ENCODE measurements at regions not wholly inside any gene's neighbourhood (a gene's known extent, or its start where the extent isn't known, plus 50 kb on each side); places are given as distances from the start of the nearest gene placed in this dataset.

- H3K4me2 ChIP-seq = no peak overlapping the region
- TF ChIP-seq CHD2 (IDR thresholded peaks at IDR 0.05; ENCODE audit: low read length, partially characterized antibody) (no peak), FOXM1 (IDR thresholded peaks at IDR 0.05; ENCODE audit: low read depth) (no peak), MXI1 (IDR thresholded peaks at IDR 0.05; ENCODE audit: low read depth, low read length) (no peak), NFIC (IDR thresholded peaks at IDR 0.05; ENCODE audit: borderline replicate concordance) (no peak)
- H3F3A ChIP-seq (replicated peaks; ENCODE audit: insufficient read depth) = no peaks in the 10 kb centered on the region
- no peaks in the 10 kb centered on the region for H3K9me2 ChIP-seq
- no peaks in the 10 kb centered on the region for H3K9me3 ChIP-seq
- no peak for DNase-seq
- H3K4me1 ChIP-seq (ENCODE audit: control insufficient read depth in 1 of 2, insufficient read depth in 2 of 2, low read depth in 1 of 2, low read length in 1 of 2) = peaks cover 0 to 4% of the 10 kb centered on the region in 2 experiments; a peak in 1 of 4 replicates
- WGBS (ENCODE audit: low lambda C conversion rate) = 27% methylated on average over 3 of the region's 6 CpGs
- no peaks in the 10 kb centered on the region for H3K79me2 ChIP-seq (ENCODE audit: insufficient read depth)
- ChIA-PET POLR2A (no interaction called here), CTCF (interaction anchor here (0.6 to 1.2 kb wide), 3 partner anchors 21 to 1548 kb away, joined by 3 read pairs; no protein-coding TSS in a partner anchor)
- no peak overlapping the region for H3K4me3 ChIP-seq (ENCODE audit: low read depth in 2 of 2, low read length in 1 of 2)
- H3K27ac ChIP-seq (ENCODE audit: low read depth in 2 of 2, low read length in 1 of 2) = no peak overlapping the region
- no peak overlapping the region for H3K9ac ChIP-seq
- no peaks in the 10 kb centered on the region for H3K36me3 ChIP-seq (replicated peaks in 1 of 2; ENCODE audit: control insufficient read depth in 1 of 2, insufficient read depth in 2 of 2, low read length in 1 of 2)
- H4K20me1 ChIP-seq (ENCODE audit: insufficient read depth) = no peaks in the 10 kb centered on the region
- H2AFZ ChIP-seq (ENCODE audit: low read depth) = no peak overlapping the region
- H3K27me3 ChIP-seq (ENCODE audit: insufficient read depth) = no peaks in the 10 kb centered on the region
Measured at GRCh38 chr19:32231691-32232090, 113.7 kb upstream of the ZNF507 start.

GRCh38 chr19:32232449-32232848, 113.0 kb upstream of the ZNF507 start:
- H3K4me1 ChIP-seq (ENCODE audit: control insufficient read depth in 1 of 2, insufficient read depth in 2 of 2, low read depth in 1 of 2, low read length in 1 of 2) = peaks cover 0 to 4% of the 10 kb centered on the region in 2 experiments; a peak in 1 of 4 replicates
- H3K9me2 ChIP-seq = no peaks in the 10 kb centered on the region
- no peaks in the 10 kb centered on the region for H3K9me3 ChIP-seq
- H3F3A ChIP-seq (replicated peaks; ENCODE audit: insufficient read depth) = no peaks in the 10 kb centered on the region
- POLR2A ChIA-PET = no interaction called here
- H3K79me2 ChIP-seq (ENCODE audit: insufficient read depth) = no peaks in the 10 kb centered on the region
- no peaks in the 10 kb centered on the region for H3K36me3 ChIP-seq (replicated peaks in 1 of 2; ENCODE audit: control insufficient read depth in 1 of 2, insufficient read depth in 2 of 2, low read length in 1 of 2)
- no peak overlapping the region for H3K4me2 ChIP-seq
- 59% methylated on average over 8 of the region's 8 CpGs for WGBS (ENCODE audit: low lambda C conversion rate)
- no peaks in the 10 kb centered on the region for H3K27me3 ChIP-seq (ENCODE audit: insufficient read depth)
- no peaks in the 10 kb centered on the region for H4K20me1 ChIP-seq (ENCODE audit: insufficient read depth)
- no peak overlapping the region for H2AFZ ChIP-seq (ENCODE audit: low read depth)
- CTCF ChIA-PET = interaction anchor here (0.7 to 1.2 kb wide), 3 partner anchors 20 to 1566 kb away, joined by 3 read pairs; no protein-coding TSS in a partner anchor
- H3K4me3 ChIP-seq (ENCODE audit: low read depth in 2 of 2, low read length in 1 of 2) = no peak overlapping the region
- no peak for DNase-seq
- H3K27ac ChIP-seq (ENCODE audit: low read depth in 2 of 2, low read length in 1 of 2) = no peak overlapping the region
- no peak overlapping the region for H3K9ac ChIP-seq
- TF ChIP-seq CHD2 (IDR thresholded peaks at IDR 0.05; ENCODE audit: low read length, partially characterized antibody) (no peak), RCOR1 (IDR thresholded peaks at IDR 0.05; ENCODE audit: low read length) (no peak)

- no peaks in the 10 kb centered on the region for H3K9me3 ChIP-seq
- H4K20me1 ChIP-seq (ENCODE audit: insufficient read depth) = no peaks in the 10 kb centered on the region
- TF ChIP-seq MEF2A (IDR thresholded peaks at IDR 0.05; ENCODE audit: borderline replicate concordance, low read depth) (no peak), FOSL2 (IDR thresholded peaks at IDR 0.05; ENCODE audit: borderline replicate concordance, low read depth) (no peak), JUND (IDR thresholded peaks at IDR 0.05) (no peak), PBX3 (IDR thresholded peaks at IDR 0.05) (no peak), CHD2 (IDR thresholded peaks at IDR 0.05; ENCODE audit: low read length, partially characterized antibody) (no peak), SIN3A (IDR thresholded peaks at IDR 0.05; ENCODE audit: borderline replicate concordance, low read depth, low read length) (no peak), NRF1 (IDR thresholded peaks at IDR 0.05; ENCODE audit: low read depth, low read length) (no peak), FOXM1 (IDR thresholded peaks at IDR 0.05; ENCODE audit: low read depth) (no peak), ZBTB33 (IDR thresholded peaks at IDR 0.05; ENCODE audit: borderline replicate concordance, low read depth) (no peak), USF2 (IDR thresholded peaks at IDR 0.05; ENCODE audit: borderline replicate concordance, low read depth, low read length) (no peak), MXI1 (IDR thresholded peaks at IDR 0.05; ENCODE audit: low read depth, low read length) (no peak), MAX (IDR thresholded peaks at IDR 0.05; ENCODE audit: low read depth) (no peak)
- WGBS (ENCODE audit: low lambda C conversion rate) = 22% methylated on average over 6 of the region's 6 CpGs
- no peak overlapping the region for H3K9ac ChIP-seq
- H3K27ac ChIP-seq (ENCODE audit: low read depth in 2 of 2, low read length in 1 of 2) = no peak overlapping the region
- no peaks in the 10 kb centered on the region for H3F3A ChIP-seq (replicated peaks; ENCODE audit: insufficient read depth)
- CTCF ChIA-PET = interaction anchor here (0.6 to 1.7 kb wide), 3 partner anchors 8 to 14 kb away, joined by 3 to 7 read pairs (median 3); no protein-coding TSS in a partner anchor
- DNase-seq = no peak
- H2AFZ ChIP-seq (ENCODE audit: low read depth) = no peak overlapping the region
- H3K4me3 ChIP-seq (ENCODE audit: low read depth in 2 of 2, low read length in 1 of 2) = no peak overlapping the region
- peaks cover 0 to 4% of the 10 kb centered on the region in 2 experiments; a peak in 1 of 4 replicates for H3K4me1 ChIP-seq (ENCODE audit: control insufficient read depth in 1 of 2, insufficient read depth in 2 of 2, low read depth in 1 of 2, low read length in 1 of 2)
- H3K27me3 ChIP-seq (ENCODE audit: insufficient read depth) = no peaks in the 10 kb centered on the region
- H3K79me2 ChIP-seq (ENCODE audit: insufficient read depth) = no peaks in the 10 kb centered on the region
- no peaks in the 10 kb centered on the region for H3K9me2 ChIP-seq
- POLR2A ChIA-PET = no interaction called here
- no peaks in the 10 kb centered on the region for H3K36me3 ChIP-seq (replicated peaks in 1 of 2; ENCODE audit: control insufficient read depth in 1 of 2, insufficient read depth in 2 of 2, low read length in 1 of 2)
- H3K4me2 ChIP-seq = no peak overlapping the region
Measured at GRCh38 chr19:32233091-32233490, 112.3 kb upstream of the ZNF507 start.

Data from SK-N-SH (cell line).